ENCODE measurements at regions not wholly inside any gene's neighbourhood (a gene's known extent, or its start where the extent isn't known, plus 50 kb on each side); places are given as distances from the start of the nearest gene placed in this dataset.
"Not testable (repeated sequence)": the region's sequence is repeated elsewhere in the genome, so short reads cannot be mapped to it uniquely, and the experiment has no call there.

DNA sequence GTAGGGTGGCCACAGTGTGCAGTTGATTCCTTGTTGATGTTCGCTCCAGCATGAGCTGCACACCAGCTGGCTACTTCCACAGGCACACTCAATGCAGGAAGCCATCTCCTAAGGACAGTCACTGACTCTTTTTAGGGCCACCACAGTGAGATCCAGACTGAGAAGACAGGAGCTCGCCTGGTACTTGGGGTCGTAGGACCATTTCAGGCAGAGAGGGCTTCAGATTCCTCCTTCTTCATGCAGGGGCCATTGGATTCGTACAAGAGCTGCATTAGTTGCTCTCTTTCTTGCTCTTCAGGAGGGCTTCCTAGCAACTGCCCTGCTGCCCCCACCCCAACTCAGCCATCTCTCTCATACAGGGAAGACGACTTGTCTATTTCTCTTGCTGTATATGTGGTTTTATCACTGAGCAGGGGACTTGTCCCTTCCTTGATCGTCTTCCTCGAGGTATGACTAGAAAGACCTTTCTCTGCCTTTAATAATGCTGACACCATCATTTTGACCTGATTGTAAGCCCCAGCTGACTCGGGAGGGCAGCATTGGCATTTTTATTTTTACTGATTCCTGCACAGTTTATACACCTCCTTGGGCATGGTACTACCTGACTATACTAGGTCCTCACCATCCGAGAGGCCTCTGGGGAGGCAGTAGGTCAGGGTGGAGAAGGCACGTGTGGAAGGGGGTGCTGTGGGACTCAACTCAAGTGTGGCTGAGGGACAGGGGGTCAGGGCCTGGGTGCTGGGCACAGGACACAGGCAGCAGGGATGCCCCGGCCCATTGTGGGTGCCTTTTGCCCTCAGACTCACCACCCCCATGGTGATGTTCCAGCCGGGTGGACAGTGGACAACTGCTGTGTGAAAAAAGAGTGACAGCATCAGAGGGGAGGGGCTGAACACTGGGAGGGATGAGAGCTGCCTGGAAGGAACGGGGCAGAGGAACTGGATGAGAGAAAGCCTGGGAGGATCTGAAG is 136.7 kb upstream of the ZNF746 start:
- no peak for FAIRE-seq

DNA sequence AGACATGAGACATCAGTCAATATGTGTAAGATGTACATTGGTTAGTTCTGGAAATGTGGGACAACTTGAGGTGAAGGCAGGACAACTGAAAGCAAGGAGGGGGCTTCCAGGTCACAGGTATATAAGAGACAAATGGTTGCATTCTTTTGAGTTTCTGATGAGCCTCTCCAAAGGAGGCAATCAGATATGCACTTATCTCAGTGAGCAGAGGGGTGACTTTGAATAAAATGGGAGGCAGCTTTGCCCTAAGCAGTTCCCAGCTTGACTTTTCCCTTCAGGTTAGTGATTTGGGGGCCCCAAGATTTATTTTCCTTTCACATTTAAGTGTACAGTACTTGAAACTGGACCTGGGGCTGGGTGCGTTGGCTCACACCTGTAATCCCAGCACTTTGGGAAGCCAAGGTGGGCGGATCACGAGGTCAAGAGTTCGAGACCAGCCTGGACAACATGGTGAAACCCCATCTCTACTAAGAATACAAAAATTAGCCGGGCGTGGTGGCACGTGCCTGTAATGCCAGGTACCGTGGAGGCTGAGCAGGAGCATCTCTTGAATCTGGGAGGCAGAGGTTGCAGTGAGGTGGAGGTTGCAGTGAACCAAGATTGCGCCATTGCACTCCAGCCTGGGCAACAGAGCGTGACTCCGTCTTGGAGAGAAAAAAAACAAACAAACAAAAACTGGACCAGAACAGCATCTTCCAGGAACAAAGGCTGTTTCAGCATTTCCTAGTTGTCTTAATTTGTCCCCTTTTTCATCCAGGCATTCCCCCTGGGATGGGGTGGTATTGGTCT is 130.9 kb upstream of the ZNF746 start:
- FAIRE-seq: not testable (repeated sequence)

DNA sequence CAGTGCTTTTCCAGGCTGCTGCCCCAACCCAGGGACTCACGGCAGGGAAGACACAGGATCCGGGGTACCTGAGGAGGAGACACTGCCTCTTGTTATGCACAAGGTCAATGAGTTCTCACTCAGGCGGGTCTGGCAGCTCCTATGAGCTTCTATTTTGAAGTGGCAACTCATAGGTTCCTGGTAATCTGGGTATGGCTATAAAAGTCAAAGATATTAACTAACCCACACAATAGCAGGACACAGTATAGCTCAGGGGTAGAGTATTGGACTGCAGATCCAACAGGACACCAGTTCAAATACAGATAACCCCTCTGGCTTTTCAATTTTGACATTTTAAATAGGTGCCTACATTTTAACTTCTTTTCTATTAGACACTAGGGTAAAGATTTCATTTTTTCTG is 130.3 kb upstream of the ZNF746 start:
- FAIRE-seq: no peak

DNA sequence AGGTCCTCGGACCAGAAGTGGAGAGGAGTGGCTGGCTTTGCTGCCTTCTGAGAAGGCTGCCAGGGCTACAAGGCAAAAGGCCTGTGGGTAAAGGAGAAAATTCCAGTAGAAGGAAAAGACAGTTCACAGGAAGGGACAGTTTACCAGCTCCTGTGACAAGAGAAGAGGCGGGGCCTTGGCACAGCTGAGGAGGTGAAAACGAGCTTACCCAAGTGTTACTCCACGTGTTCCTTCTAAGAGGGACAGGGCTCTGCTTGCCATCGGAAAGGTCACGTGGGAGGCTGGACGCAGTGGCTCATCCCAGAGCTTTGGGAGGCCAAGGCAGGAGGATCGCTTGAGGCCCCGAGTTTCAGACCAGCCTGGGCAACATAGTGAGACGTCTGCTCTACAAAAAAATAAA is 129.4 kb upstream of the ZNF746 start:
- FAIRE-seq: no peak

DNA sequence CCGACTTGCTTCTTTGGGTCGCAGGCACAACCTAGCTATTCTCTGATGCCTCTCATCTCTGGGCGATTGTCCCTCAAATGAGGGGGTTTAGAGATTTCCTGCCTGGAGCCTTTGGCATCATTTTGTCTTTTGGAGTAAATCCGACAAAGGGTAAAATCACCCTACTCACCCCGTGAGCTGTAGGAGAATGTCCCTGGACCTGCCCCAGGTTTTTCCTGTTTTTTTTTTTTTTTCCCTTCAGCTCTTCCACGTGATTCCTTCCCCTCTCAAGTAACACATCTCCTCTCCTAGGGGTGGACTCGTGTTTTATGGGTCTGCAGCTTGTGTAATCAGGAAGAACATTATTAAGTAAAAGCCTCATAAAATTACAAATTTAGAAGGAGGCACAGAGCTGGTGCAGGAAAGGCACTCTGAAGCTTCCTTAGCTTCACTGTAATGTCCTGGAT is 128.4 kb upstream of the ZNF746 start:
- FAIRE-seq: no peak

DNA sequence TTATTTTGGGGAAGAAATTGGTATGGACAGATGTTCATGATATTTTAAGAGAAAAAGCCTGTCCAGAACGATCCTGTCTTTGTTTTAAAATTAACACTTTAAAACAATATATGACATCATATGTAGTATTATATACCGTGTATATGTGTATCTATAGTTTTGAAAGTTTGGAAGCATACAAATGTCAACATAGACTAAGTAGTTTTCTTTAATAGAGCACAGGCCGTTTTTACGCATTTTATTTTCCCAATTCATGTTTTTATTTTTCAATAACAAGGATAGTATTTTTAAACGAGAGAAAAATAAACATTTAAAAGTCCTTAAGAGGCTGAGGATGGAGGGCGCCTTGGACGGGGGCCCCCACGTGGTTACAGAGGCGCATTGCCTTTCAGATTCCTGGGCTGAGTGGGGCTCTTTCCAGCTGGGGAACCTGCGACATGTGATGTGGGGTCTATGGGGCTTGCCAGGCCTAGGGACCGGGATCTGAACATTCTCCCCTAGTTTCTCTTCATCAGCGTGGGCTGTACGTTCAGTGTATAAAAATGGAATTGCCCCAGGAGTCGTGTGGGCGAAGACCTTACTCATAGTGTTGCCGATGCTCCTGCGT is 127.8 kb upstream of the ZNF746 start:
- no peak for FAIRE-seq

DNA sequence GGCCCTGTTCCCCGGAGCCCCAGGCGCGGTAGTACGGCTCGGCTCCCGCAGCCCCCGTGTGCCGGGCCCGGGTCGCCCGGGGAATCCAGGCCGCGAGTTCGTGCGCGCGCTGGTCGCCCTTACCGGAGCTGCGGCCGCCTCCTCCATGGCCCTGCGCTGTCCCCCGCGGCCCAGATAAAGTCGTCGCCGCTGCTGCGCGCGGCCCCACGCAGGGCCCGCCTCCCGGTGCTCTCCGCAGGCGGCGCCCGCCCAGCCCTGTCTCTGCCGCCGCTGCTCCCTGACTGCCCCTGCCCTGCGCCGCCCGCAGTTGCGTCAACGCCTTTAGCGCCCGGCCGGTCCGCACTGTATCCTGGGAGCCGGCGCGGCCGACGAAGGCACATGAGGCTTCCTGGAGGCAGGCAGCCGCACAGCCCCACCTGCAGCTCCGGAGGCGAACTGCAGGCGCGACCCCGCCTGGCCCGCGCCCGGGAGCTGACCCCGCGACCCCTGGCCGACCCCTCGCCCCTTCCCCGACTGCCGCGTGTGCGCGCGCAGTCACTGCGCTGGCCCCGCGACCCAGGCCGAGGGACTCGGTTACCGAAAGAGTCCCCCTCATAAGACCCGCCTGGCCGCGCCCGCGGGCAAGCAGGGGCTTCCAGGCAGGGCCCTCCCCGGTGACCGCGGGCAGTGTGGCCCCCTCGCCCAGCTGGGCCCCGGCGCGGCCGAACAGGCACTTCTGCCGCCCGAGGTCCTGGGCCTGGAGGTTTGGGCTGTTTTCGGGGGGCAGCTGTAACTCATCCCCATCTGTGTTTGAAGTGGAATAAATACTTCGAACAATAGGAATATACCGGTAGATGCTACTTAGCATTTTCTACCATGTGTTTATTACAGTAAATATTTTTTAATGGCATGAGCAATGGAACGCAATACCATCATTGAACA is 127.1 kb upstream of the ZNF746 start:
- no peak for FAIRE-seq

DNA sequence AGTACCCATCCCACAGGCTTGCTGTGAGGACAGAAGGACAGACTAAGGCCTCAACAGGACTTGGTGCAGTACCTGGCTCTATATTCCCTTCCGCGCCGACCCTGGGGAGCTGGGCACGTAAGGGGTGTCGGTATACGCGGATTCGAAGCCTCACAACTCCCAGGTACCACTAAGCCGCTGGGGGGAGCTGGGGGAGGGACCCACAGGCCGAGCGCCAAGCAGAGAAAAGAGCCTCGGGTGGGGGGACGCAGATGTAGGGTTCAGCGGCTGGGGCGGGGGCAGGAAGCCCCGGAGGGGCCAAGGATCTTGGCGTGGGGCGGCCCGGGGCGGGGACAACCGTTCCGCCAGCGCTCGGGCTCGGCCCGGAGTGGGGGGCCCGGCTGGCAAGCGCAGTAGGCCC is 126.4 kb upstream of the ZNF746 start:
- no peak for FAIRE-seq

DNA sequence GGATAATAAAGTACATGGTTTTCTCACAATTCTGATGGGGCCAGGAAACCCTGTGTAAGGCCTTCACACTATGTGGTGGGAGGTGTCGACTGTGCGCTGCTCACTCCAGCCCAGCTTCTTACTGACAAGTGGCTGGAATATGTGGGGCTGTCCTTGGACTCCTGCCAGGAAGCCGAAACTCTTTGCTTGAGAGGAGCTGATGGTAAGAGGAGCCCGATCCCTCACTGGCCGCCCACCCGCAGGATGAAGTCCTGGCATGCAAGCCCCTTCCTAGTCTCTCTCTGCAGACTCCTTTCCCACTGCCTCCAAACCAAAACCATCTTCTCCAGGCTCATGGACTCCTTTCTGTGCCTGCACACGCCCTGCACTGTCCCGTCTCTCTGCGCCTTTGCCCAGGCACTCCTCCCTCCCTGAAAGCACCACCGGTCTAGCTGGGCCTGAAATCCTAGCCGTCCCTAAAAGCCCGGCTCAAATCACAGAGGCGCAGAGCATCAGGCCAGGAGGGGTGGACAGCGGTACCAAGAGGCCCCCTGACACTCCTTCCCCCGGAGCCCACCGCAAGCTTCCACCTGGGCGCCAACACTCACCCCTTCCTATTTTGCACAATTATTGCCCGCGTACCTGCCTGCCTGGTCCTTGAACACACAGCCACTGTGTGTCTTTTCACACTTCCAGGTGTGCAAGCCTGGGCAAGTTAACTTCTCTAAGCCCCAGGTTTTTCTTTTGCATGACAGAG is 125.8 kb upstream of the ZNF746 start:
- FAIRE-seq: not testable (repeated sequence)

DNA sequence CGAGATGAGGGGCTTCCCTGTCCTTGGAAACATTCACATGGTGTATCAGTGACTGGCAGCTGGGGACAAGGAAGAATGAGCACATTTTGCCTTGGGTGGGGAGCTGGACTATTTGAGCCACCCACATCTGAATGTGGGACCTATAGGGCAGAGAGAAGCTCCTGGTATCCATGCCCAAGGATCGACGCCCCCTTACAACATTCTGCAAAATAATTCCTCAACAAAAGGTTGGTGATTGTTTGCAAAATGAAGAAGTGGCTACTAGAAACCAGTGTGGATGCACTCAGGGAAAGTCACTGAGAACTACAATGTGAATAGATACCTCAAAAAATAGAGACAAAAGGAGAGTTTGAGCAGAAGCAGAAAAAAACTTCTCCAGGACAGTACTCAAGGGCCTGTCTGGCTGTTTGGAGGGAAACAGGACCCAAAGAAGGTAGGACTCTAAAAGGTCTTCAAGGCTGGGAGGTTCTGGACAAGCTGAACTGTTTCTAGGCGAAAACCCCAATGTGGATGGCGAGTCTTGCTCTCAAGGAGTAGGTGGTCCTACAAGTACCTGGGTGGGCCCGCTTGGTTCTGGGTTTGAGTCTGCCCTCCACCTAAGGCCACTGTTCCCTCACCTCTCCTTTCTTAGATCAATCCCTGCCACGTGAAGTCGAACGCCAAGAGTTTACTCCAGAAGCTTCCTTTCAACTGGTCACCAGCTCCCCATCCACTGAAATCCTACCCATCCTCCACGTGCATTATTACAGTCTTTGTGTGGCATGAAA is 125.0 kb upstream of the ZNF746 start:
- FAIRE-seq: no peak

DNA sequence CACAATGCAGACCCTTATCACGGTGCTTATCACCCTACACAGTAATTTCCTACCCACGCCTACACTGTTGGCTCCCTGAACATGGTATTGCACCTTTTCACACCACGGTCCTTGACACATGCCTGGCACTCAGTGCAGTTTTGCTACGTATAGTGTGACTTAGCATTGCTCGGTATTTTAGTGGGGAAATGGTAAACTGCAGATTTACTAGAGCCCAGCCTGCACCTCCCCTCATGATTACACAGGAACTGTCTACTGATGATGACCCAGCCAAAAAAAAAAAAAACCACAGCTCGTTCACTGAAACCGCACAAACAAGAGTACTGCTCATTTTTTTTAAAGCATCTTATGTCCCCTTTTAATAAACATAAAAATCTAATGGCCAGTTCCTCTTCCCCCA is 124.2 kb upstream of the ZNF746 start:
- no peak for FAIRE-seq

DNA sequence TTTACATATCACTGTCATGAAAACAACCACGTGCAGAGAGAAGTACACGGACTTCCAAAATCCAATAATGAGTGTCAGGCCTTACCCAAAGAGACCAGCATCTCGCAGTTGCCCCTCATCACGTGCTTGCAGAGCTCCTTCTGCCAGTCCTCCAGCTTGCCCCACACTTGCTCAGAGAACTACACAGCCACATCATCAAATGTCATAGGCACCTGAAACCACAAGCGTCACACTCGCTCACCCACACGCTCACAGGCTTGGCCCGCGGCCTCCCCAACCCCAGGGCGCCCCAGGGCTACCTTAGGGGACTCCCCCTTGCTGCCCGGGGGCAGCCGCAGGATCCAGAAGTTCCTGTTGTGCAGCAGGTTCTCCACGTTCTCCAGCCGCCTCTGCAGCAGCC is 123.4 kb upstream of the ZNF746 start:
- no peak for FAIRE-seq

DNA sequence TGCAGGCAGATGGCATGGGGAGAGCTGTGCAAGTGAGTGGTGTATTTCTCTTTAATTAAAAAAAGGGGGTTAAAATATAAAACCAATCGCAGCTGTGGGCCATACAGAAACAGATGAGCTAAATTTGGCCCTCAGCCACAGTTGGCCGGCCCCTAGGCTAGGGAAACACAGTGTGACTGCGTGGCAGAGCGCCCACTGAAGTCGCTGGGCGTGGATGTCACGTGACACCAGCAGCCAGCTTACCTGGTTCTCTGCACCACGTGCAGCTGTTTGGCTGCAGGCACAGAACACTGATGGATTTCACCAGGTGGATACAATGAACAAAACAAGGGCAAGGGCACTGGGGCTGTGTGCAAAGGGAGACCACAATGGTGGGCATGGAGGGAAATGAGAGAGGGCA is 119.3 kb upstream of the ZNF746 start:
- no peak for FAIRE-seq

DNA sequence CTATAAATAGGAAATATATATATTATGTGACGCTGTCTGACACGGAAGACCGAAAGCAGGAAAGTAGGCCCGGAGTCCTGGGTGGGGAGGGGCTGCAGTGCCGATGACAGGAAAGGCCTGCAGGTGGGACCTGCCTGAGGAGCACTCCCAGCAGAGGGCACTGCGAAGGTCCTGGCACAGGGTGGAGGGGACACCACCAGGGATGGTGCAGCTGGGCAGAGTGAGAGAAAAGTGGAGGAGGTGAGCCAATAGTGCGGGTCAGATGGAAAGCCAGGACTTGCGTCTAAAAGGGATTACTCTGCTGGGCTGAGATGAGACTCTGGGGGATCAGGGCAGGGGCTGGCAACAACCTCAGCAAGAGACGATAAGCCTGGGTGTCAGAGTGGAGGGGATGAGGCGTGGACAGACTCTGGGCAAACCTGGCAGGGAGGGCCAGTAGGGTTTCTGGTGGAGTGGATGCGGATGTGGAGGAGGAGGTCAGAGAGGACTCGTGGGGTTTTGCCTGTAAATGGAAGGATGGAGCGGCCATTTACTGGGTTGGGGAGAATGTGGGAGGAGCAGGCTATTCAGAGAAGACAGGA is 118.2 kb upstream of the ZNF746 start:
- no peak for FAIRE-seq

DNA sequence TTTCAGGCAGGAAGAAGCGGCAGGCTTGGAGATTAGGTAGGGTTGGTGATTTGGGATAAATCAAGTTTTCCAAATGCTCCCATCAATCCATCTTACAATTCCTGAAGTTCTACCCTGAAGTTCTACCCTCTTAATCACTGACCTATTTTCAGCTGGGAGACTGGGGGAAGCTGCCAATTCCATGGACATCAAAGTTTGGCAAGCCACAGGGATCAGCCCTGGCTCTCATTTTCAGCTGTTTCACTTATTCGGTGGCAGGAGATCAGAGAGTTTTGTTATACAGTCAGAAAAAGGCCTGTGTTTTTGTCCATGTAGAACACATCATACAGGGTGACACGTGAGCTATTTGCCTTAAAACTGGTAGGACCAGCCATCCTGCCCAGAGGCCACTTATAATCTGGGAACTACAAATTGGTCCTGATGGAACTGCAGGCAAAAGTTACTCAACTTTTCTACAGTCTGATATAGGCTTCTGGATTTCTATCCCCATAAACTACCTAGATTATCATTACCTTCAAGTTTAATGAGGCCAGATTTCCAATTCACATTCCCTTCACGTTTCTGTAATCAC is 112.9 kb upstream of the ZNF746 start:
- FAIRE-seq: no peak

DNA sequence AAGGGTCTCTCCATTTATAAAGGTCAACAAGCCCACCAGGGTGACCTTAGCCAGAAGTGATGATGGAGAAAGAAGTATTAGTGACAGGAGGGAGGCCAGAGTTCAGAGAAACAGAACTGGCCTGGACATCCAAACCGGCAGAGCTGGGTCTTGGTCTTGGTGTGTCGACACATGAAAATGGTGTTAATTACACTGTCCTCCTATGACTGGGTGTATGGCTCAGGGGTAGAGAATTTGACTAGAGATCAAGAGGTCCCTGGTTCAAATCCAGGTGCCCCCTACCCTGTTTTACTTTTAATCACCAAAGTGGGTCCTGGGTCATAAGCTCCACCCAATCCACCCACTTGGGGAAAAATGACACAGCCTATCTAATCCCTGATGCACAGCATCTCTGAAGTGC is 110.6 kb upstream of the ZNF746 start:
- no peak for FAIRE-seq

DNA sequence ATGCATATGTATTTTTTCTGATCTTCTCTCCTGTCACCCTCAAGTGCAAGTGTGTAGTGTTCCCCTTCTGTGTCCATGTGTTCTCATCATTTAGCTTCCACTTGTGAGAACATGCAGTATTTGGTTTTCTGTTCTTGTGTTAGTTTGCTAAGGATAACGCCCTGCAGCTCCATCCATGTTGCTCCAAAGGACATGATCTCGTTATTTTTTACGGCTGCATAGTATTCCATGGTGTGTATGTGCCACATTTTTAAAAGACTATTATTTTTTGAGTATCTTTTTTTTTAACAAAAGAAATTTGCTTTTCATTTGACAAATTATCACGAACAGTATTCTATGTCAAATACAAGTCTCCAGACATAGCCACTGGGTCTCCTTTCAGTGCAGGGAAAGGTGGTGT is 110.1 kb upstream of the ZNF746 start:
- FAIRE-seq: no peak

DNA sequence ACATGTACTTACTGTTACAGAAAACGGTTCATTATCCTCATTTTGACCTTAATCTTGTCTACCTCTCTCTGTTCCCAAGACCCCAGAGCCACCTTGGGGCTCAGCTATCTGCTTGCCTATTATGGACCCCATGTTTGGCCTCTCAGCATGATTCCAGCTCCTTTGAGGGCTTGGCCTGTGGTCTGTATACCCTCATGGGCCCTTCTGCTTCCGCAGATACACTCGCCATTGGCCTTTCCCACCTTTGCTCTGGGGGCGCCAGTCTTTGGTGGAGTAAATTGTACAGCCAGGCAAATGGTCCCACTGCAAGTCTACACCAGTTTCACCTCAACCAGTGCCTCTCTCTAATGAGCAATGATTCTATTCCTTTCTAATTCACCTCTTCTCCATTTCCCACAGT is 109.2 kb upstream of the ZNF746 start:
- no peak for FAIRE-seq

DNA sequence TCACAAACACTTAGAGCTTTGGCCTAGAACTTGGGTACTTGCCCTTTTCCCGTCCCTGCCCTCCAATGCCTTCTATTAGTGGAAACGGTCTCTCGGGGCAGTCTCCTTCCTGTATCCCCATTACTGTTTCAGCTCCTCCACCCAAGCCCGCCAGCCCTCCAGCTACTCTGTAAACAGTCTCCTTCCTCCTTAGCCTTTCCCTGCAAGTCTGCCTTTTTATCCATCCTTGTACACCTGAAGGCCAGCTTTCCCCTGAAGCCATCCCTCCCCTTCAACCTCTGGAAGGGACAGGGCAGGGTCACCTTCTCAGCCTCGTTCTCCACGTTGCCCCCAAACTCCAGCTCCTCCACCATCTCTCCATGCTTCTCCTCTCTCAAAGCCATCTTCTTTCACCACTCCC is 108.1 kb upstream of the ZNF746 start:
- no peak for FAIRE-seq

DNA sequence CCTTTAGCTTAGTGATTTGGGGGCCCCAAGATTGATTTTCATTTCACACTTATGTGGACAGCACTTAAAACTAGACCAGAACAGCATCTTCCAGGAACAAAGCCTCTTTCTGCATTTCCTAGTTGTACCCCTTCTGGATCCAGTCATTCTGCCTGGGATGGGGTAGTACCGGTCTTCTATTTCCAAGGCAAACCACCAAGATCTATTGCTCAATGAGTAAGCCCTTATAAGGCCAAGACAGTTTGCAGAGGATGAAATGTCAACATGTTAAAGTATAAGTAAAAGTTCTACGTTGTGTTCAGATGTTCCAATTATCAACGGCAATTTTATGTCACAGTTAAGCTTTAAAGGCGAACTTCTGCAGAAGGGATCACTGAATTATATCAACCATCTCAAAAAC is 106.9 kb upstream of the ZNF746 start:
- FAIRE-seq: no peak

All from endometrium (tissue), 2 donors.